Omental fat pad (tissue), 3 donors: ENCODE measurements at regions not wholly inside any gene's neighbourhood (a gene's known extent, or its start where the extent isn't known, plus 50 kb on each side); places are given as distances from the start of the nearest gene placed in this dataset.

ENCODE experiments used
- ATAC-seq: fragments of 150-250 bp; one replicate; pipeline ENCODE4 v1.9.1; 2016; ENCODE audit warnings: mild to moderate bottlenecking, moderate library complexity; ENCODE audit not compliant: low FRiP score
- DNase-seq: peaks from one replicate; pipeline ENCODE4 v3.0.0-alpha.2; 2019; ENCODE audit warnings: low spot score
- TF ChIP-seq, protein P1 (sequence below), 3 donors: fragments of 450-650 bp; IDR thresholded peaks; one replicate each; pipeline ENCODE4 v1.5.1; 2016 to 2017; ENCODE audit warnings: antibody characterized with exemption in 3 of 3, mild to moderate bottlenecking in 3 of 3, moderate library complexity in 2 of 3

DNA sequence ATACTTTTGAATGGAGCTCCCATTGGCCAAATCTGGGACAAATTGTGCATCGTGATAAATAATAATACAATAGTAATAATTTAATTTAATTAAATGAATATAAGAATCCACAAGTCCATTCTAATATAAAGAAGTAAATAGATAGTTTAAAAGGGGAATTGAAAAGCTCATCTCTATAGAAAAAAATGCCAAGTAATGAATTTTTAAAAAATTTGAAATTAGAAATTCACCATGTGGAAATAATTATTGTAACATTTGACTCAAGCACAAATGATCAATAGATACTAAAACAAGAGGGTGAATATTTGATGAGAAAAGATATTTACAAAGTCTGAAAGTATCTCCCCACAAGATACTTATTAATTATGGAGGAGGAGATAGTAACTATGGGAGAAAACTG is 467.4 kb downstream of the CETN3 start:
- ATAC-seq (no peak), DNase-seq (no peak)
- TF ChIP-seq, protein P1, sequence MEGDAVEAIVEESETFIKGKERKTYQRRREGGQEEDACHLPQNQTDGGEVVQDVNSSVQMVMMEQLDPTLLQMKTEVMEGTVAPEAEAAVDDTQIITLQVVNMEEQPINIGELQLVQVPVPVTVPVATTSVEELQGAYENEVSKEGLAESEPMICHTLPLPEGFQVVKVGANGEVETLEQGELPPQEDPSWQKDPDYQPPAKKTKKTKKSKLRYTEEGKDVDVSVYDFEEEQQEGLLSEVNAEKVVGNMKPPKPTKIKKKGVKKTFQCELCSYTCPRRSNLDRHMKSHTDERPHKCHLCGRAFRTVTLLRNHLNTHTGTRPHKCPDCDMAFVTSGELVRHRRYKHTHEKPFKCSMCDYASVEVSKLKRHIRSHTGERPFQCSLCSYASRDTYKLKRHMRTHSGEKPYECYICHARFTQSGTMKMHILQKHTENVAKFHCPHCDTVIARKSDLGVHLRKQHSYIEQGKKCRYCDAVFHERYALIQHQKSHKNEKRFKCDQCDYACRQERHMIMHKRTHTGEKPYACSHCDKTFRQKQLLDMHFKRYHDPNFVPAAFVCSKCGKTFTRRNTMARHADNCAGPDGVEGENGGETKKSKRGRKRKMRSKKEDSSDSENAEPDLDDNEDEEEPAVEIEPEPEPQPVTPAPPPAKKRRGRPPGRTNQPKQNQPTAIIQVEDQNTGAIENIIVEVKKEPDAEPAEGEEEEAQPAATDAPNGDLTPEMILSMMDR (IDR thresholded peaks at IDR 0.05) = no peak

DNA sequence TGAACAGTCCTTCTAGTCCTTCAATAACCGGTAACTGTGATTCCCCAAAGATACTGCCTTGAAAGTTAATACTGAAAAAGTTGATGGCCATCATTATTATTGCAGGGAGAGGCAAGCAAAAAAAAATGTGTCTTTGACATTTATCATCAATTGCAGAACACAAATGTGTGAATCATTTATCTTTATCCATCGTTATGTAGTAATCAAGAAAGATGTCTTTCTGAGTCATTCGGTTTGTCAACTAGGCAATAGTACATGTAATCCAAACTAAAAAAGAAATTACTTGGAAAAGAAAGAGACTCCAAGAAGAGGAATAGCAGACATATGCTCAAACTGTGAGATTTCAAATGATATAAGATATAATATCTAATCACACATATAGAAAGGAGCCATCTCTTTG is 473.0 kb downstream of the CETN3 start:
- TF ChIP-seq, protein P1 (IDR thresholded peaks at IDR 0.05) = no peak
- ATAC-seq = no peak
- no peak for DNase-seq

DNA sequence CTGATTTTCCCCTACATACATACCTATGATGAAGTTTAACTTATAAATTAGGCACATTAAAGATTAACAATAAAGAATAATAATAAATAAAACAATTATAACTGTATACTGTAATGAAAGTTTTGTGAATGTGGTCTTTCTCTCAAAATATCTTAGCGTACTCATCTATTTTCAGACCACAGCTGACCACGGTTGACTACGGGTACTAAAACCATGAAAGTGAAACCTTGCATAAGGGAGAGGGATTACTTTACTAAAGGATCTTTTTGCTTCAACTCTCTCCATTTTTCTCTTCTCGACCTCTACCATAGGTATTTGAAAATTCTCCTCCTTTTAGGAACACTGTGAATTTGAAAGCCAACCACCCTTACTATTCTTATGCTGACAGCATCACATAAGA is 475.5 kb downstream of the CETN3 start:
- TF ChIP-seq, protein P1 (IDR thresholded peaks at IDR 0.05) = no peak
- no peak for DNase-seq

DNA sequence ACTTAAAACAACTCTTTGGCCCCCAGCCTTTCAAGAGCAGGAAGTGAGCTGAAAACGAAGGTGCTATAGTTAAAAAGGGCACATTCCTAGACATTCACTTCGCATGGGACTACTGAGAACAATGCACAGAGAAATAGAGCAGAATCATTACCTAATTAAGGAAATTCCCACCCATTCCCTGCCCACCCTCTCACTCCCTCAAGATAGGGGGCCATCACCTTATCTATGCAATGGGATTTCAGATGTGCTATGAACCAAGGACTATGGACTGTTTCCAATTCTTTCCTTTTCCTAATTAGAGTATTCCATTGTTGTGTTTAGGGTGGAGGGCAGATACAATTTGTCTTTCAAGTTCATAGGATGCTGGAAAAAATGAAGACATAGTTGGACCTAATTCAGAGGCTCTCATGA is 476.8 kb downstream of the CETN3 start:
- ATAC-seq = no peak
- TF ChIP-seq, protein P1 (IDR thresholded peaks at IDR 0.05) = no peak

More for the DNA sequence above, 475.5 kb downstream of the CETN3 start:
- no peak for ATAC-seq

DNA sequence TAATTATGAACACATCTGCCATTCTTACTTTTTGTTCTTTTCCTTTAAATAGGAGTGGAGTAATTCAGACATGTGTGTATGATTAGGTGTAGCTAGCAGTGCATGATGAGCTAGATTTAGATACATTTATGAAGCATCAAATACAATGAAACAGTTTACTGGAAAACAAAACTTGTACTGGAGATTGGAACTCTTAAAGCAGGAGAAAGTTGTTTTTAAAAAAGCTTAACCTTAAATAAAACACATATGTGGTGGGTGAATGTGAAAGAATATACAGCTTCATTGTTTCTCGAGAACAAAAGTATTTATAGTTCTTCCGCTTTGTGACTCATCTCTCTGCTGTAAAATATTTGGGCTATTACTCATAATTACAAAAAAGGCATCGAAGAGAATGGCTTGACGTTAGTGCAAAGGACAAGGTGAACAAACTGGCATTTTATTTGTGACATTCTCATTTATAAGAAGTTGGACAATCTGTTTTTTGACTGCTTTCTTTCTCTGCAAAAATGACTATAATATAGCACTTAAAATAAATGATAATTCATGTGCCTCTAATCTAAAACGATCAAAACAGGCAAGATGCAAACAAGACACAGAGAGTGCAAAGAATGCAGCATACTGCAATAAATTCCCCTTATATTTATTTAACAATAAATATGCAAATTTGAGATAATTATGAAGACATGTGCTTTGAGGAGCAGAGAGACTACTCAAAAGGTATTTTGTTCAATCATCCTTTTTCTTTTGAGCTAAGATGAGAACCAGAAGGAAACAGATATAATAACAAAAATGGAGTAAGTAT is 478.8 kb downstream of the CETN3 start:
- ATAC-seq = no peak
- no peak for DNase-seq
- TF ChIP-seq, protein P1 (IDR thresholded peaks at IDR 0.05) = no peak

More for the DNA sequence above, 476.8 kb downstream of the CETN3 start:
- DNase-seq = no peak

DNA sequence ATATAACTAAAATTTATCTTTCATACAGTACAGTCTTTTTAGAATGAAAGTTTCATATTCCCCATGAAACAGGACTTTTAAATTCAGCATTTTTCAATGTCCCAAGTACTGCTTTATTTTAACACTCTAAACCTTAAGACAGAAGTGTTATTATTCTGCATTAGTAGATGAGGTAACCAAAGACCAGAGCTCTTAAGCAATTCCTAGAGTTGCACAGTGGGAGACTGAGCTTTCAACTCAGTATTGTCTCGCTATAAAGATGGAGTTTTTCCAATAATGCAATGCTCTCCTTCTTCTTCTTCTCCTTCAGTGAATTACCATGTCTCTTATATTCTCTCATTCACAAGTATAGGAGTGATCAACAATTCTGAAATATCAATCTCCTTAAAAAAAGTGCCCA is 479.7 kb downstream of the CETN3 start:
- no peak for ATAC-seq
- no peak for DNase-seq
- TF ChIP-seq, protein P1 (IDR thresholded peaks at IDR 0.05) = no peak

DNA sequence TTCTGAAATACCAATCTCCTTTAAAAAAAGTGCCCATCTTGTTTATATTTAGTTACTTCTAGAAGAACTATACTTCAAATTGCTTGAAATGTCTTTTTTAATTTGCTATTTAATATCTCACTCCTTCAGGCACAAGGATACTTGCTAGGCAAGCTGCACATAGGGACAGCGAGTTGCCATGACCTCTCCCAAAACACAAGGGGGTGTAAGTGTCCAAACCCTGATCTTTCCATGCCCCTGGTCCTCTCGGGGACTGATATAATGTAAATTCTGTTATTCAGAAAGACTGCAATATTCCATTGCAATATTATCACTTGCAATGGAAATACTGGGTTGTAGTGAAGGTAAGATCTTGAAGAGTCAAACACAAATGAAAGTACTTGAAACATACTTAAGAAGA is 480.4 kb downstream of the CETN3 start:
- no peak for DNase-seq
- TF ChIP-seq, protein P1 (IDR thresholded peaks at IDR 0.05) = no peak
- no peak for ATAC-seq
